GM21526 (cell line): ENCODE measurements at regions not wholly inside any gene's neighbourhood (a gene's known extent, or its start where the extent isn't known, plus 50 kb on each side); places are given as distances from the start of the nearest gene placed in this dataset.

Source experiments
- ATAC-seq: cut with Tn5 transposase; IDR thresholded peaks from one replicate; pipeline ENCODE4 v1.9.1; 2021; ENCODE audit warnings: moderate library complexity; ENCODE audit not compliant: unreplicated experiment, low FRiP score

DNA sequence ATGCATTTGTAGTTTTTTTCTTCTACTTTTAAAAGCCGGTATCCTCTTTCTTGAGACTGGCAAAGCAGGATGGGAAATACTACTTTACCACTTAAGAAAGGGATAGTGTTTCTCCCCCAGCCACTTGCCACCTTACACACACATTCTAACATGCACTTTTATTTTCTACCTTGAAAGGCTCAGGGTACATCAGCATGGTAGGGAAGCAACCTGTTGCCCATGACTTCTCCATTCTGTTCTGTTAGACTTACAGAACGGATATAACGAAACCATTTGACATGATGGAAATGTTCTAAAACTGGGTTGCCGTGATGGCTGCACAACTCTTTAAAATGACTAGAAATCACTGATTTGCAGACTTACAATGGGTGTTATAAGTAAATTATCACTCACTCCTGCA lies 405.5 kb downstream of the SHQ1 start:
- no peak for ATAC-seq

DNA sequence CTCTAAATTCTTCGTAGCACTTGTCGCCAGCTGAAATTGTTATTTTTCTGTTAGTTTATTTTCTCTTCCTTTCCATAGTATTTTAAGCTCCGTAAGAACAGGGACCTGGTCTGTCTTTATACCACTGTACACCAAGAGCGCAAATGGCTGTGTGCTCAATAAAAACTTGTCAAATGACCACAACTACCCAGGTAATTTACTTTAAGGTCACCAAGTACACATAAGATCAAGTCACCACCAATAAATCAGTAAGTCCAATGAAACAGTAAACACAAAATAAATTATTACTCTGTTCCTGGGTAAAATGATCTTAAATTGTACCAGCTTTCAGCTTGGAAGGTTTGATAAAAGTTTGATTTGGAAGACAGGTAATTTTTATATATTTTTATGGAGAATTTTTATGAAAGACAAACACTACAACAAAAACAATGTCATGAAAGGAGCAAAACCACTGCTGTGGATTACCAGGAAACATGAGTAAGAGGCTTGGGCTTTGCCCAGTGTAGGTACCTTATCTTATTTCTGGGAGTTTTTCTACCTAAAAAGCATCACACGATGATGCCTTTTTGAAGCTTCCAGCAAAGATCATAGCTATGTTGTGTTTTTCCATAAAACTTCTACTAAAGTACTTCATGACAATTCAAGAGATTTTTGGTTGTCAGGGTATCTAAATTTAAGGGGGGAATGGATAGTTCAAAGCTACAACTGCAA lies 406.8 kb downstream of the SHQ1 start:
- no peak for ATAC-seq

DNA sequence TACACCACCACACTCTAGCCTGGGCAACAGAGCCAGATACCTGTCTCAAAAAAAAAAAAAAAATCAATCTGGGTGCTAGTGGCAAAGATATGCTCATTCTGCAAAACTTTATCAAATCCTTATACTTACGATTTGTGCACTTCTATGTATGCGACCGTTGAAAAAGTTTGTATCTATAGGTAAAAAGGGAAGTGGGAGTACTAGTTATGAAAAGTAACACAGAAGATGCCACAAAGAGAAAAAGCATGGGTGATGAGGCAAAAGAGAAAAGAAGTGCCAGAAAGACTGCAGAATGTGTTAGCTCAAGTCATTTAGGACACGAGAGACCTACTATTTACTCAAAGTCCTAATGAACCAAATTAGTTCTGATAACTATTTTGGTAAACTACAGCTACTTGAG lies 407.8 kb downstream of the SHQ1 start:
- peak; percentile 41 for ATAC-seq

DNA sequence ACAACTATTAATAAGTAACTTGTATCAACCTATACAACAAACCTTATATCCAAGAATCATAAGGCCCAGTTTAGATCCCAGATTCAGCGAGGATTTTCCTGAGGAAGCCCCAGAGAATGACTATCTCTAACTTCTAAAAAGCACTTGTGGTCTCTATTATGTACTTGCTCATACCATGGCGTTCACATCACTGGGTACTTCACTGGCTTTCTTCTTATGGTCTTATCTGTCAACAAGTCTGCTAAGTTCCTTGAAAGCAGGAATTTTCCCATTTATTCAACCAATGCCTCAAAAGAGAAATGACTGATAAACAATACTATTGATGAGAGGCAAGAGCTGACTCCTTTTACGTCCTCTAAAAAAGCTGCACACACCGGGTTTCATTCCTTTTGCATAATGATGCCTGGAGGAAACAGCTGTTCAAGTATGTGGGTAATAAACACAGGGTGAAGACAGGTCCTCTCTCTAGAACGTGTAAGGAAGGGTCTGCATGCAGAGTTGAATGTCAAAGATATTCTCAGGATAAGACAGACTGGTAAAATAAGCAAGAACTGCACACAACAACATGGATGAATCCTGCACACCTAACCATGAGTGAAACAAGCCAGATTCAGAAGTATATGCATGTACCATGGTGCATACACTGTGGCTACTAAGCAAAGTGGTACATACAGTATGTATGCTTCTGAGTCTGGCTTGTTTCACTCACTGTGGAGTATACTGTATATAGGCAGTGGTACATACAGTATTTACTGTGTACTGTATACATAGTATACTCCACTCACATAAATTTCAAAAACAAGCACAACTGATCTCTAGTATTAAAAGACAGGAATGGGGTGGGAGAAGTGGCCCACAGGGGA lies 408.7 kb downstream of the SHQ1 start:
- ATAC-seq: no peak

DNA sequence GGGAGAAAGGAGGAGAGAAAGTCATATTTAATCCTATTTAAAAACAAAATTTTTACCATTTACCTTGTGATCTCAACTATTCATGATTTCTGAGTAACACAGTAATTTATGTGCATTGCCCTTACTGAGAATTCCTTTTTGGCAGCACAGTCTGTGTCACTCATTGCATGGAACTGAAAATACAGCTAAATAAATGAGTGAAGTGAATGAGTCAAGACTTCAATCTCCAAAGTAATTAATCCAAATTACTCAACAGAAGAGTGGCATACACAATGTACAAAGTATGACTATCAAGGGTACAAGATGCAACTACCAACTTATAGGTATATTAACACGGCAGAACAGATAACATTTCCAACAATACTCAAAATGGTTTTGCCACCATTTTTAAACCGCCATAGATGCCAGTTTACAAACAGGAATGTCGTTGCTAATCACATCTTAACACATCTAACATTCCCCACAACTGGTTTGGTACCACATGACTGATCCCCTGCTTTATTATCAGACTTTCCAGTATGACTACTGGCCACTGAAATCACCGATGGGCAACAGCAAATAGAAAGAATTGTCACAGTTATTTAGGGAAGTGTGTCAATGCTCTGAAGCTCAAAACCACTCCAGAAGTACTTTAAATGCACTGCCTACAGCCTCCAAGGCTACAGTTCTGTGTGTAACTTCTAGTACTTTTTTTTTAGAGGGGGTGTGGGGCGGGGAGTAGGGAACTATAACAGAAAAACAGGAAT lies 410.4 kb downstream of the SHQ1 start:
- ATAC-seq: no peak

DNA sequence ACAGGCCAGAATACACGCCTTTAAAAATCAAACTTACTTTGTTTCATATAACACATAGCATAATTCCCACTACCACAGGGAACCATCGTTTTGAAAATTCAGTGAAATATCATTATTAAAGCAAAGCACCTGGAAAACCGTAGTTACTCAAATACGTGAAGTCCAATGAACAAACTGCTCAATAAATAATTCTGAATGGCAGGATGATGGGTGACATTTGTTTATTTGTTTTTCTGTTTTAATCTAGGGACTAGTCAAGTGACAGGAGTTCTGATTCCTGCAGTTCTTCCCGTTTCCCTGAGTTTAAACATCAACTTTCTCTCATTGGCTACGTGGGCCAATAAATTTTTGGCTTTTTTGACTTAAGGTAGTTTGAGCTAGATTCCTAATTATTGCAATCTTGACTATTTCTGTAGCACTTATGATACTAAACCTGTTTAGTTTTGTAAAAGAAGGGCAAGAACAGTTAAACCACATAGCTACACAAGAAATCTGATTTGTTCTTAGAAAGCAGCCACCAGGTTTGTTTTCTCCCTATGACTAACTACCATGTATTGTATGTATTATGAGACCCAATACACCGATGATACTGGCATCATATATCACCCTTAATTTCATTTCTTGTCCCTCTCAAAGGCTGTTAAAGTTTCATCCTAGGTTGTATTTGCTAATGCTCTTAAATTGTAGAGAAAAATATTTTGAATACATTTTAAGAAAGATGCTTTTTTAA lies 411.2 kb downstream of the SHQ1 start:
- ATAC-seq: no peak

DNA sequence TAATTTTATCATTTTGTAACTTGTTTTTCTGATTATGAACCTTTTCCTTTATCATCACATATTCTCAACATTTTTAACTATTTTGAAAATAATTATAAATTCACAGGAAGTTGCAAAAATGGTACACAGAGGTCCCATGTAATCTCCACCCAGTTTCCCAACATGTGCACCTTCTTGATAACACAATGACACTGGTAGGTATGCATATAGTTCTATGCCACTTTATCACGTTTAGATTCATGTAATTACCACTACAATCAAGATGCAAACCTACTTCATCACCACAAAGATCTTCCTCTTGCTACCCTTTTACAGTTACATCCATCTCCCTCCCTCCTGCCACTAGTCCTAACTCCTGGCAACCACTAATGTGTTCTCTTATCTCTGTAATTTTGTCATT lies 413.9 kb downstream of the SHQ1 start:
- ATAC-seq: no peak

DNA sequence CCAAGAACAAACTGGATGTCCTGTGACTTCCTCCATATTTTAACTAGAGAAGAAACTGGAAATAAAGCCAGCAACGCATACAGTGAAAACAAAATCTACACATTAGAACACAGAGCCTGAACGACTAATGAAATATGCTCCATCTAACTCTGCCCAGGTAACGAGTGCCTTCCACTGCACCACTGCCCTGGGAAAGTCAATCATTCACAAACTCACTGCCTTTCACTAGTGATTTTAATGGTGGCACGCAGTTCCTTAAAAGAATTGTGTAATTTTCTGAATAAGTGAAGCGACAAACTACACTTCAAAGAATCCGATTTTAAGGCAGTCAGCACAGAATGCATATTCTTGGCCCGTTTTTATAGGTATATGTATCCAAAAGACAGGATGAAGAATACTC lies 416.0 kb downstream of the SHQ1 start:
- ATAC-seq: no peak

DNA sequence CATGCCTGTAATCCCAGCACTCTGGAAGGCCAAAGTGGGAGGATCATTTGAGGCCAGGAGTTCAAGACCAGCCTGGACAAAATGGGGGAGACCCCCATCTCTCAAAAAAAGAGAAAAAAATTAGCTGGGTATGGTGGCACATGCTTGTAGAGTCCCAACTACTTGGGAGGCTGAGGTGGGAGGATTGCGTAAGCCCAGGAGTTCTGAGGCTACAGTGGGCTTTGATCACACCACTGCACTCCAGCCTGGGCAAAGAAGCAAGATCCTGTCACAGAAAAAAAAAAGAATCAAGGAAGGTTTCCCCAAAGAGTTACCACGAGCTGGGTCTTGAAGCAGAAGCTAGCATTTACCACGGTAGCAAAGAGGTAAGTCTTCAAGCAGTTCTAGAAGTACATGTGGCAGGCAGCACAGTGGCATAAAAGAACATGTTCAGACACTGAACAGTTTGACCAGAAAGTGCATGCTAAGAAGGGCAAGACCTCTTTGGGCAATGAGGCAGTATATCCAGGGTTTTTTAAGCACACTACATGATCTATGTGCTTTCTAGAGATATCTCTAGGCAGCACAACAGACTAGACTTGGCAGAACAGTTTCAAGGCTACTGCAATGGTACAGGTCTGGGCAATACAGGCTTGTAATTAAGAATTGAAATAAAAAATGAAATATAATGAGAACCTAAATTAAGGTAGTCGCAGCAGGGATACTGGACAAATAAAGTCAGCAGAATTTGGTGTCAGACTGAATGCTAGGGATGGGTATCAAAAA lies 418.5 kb downstream of the SHQ1 start:
- ATAC-seq: no peak

DNA sequence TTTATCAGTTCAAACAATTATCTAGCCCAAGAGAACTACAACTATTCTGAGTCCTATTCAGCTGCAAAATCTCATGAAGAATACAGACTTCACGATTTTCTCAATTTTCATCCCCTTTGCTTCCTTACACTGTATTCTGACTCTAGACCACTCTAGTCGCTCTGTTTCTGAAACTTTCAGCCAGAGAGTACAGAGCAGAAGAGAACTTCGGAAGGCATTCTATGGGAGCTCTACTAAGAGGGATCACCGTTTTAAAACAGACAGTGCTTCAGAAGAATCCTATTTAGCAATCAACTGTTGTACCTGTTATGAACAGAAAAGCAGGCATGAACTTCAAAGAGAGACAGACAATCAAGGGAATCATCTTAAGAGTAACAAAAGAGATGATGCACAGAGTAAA lies 419.4 kb downstream of the SHQ1 start:
- no peak for ATAC-seq

DNA sequence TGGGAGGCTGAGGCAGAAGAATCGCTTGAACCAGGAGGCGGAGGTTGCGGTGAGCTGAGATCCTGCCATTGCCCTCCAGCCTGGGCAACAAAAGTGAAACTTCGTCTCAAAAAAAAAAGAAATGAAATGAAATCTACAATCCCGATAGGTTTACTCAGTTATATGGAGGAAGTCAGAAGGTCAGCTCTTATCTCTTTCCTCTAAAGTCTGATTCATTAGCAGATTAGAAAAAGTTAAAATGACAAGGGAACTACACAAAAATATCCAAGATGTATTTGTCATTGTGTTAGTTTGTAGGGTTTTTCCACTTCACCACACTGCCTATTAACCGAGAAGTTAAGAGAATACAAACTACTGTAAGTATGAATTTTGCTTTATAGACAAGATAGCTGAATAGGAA lies 420.6 kb downstream of the SHQ1 start:
- no peak for ATAC-seq

DNA sequence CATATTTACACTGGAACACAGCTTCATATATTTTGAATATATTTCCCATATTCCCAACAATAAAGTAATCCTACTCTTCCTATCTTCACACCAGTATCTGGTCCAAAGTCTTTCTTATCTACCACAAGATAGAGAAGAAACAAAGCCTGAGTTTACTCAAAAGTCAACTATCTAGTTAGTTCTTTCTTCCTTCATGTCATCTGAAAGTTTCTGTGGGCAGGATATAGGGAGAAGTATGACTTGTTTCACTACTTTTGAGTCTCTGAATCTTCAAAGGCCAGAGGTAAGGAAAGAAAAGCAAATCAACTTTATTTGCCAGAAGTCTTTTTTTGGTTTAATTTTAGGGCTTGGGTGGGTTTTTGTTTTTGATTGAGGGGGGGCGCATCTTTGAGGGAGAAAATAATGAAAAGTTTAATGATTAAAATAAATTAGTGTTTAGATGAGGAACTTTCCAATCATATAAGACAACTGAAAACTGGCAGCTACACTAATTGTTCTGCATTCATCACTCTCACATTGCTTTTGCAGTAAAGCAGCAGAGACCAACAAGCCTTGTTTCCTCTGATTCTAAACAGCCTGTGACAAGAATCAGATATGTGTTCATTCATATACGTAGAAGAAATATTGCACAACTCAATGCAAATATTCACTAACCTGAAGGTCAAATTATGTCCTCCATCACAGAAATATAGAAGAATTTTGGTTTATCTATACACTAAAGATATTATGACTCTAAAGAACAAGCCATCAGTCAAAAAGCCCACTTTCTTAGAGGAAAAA lies 421.4 kb downstream of the SHQ1 start:
- peak; percentile 62 for ATAC-seq

DNA sequence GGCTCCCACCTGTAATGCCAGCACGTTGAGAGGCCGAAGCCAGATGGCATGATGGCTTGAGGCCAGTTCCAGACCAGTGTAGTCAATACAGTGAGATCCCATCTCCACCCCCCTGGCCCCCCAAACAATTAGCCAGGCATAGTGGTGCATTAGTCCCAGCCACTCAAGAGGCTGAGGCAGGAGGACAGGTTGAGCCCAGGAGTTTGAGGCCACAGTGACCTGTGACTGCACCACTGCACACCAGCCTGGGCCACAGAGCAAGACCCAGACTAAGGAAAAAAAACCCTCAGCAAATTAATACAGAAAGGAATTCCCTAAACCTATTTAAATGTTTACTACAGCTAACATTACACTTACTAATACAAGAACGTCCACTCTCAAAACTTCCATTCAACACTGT lies 424.6 kb downstream of the SHQ1 start:
- ATAC-seq: no peak

DNA sequence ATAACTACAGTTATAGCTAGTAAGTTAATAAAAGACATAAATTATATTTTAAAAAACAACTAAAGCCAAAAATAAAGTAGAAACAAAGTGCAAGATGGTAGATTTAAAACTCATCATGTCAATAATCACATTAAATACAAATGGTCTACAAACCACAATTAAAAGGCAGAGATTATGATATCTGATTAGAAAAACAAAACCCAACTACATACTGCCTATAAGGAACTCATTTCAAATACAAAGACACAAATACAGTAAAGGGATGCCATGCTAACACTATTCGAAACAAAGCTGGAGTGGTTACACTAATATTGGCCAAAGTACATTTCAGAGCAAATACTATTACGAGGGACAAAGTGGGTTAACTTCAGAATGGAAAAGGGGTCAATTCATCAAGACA lies 426.5 kb downstream of the SHQ1 start:
- no peak for ATAC-seq

DNA sequence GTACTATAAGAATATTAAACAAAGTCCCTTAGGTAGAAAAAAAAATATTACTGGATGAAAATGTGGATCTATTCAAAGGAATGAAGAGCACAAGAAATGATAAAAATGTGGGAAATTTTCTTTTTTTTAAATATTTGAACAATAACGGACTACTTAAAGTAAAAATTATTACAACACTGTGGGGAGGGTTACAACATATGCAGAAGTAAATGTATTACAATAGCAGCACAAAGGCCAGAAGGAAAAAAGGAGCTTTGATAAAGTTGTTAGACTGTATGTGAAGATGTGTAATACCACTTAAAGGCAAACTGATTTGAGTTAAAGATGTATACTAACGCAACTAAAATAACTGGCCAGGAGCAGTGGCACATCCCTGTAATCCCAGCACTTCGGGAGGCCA lies 427.1 kb downstream of the SHQ1 start:
- no peak for ATAC-seq

DNA sequence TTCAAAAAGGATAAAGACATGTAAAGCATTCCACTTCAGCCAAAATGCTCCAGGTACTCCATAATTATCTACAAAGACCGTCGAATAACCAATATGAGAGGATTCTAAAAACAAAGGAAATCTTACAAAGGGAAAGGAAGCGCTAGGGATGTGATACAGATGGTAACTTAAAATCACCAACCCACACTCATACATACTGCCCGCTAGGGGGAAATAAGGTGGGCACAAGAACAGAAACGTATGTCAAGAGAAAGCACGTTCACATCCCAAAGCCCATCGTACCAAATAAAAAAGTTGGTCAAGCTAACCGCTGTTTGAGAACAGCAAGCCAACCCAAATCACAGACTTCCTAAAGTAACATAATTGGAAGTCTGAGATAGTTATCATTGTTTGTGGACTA lies 429.4 kb downstream of the SHQ1 start:
- ATAC-seq: no peak

DNA sequence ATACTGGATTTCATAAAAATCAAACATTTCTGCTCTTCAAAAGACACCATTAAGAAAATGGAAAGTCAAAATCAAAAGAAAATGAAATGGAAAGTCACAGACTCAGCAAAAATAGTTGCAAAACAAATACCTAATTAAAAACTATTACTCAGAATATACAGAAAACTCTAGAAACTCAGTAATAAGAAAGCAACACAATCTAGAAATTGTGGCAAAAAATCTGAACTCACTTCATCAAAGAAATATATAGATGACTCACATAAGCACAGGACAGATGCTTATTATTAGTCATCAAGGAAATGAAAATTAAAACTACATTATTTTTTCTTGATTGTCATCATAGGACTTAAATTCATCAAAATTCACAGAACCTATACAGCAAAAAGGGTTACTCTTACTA lies 430.0 kb downstream of the SHQ1 start:
- no peak for ATAC-seq

DNA sequence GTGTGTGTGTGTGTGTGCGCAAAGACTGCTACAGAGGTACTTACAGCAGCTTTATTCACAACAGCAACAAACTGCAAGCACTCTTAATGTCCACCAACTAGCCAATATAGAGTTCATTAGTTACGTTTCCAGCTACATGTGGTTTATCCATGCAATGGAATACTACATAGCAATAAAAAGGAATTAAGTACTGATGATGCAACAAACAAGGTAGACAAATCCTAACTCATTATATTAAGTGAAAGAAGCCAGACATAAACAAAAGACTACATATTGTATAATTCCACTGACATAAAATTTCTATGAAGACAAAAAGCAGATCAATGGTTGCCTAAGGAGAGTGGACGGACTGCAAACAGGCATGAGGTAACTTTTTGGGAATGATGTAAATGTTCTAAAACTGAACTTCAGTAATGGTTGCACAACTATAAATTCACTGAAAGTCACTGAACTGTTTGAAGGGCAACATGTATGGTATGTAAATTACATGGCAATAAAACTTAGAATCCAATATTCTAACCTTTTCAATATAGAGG lies 433.7 kb downstream of the SHQ1 start:
- ATAC-seq: no peak

DNA sequence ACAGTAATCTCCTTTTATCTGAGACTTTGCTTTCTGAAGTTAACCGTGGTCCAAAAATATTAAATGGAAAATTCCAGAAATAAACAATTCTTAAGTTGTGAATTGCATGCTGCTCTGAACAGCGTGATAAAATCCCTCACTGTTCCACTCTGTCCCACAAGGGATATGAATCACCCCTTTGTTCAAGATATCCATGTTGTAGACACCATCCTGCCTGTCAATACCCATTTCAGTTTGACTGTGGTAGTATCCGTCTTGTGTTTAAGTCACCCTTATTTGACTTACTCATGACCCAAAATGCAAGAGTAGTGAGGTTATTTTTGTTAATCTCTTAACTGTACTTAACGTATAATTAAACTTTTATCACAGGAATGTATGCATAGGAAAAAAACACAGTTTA lies 435.0 kb downstream of the SHQ1 start:
- ATAC-seq: no peak
